GM12873 (cell line): ENCODE measurements at regions not wholly inside any gene's neighbourhood (a gene's known extent, or its start where the extent isn't known, plus 50 kb on each side); places are given as distances from the start of the nearest gene placed in this dataset.

Experiments used
- CTCF ChIP-seq: IDR thresholded peaks from 2 replicates; pipeline ENCODE4 v1.5.1; 2012; ENCODE audit warnings: low read depth, mild to moderate bottlenecking, moderate library complexity, low read length, control low read depth; ENCODE audit not compliant: insufficient read depth; ENCODE audit errors: missing control alignments

GRCh38 chr4:149135062-149135461, 680.6 kb downstream of the IQCM start:
- TF ChIP-seq CTCF, result no peak

GRCh38 chr4:149121023-149121404, 678.8 kb upstream of the NR3C2 start:
- TF ChIP-seq CTCF, result no peak

- no peak for TF ChIP-seq CTCF
Measured at GRCh38 chr4:149120331-149121022, 678.3 kb upstream of the NR3C2 start.

- no peak for TF ChIP-seq CTCF
Measured at GRCh38 chr4:149116806-149117205, 674.6 kb upstream of the NR3C2 start.

- no peak for TF ChIP-seq CTCF
Measured at GRCh38 chr4:149113804-149114430, 671.7 kb upstream of the NR3C2 start.

- TF ChIP-seq CTCF, result no peak
Measured at GRCh38 chr4:149112109-149112508, 669.9 kb upstream of the NR3C2 start.

GRCh38 chr4:149110481-149110880, 668.3 kb upstream of the NR3C2 start:
- TF ChIP-seq CTCF, result no peak
